ENCODE measurements at regions not wholly inside any gene's neighbourhood (a gene's known extent, or its start where the extent isn't known, plus 50 kb on each side); places are given as distances from the start of the nearest gene placed in this dataset.

DNA sequence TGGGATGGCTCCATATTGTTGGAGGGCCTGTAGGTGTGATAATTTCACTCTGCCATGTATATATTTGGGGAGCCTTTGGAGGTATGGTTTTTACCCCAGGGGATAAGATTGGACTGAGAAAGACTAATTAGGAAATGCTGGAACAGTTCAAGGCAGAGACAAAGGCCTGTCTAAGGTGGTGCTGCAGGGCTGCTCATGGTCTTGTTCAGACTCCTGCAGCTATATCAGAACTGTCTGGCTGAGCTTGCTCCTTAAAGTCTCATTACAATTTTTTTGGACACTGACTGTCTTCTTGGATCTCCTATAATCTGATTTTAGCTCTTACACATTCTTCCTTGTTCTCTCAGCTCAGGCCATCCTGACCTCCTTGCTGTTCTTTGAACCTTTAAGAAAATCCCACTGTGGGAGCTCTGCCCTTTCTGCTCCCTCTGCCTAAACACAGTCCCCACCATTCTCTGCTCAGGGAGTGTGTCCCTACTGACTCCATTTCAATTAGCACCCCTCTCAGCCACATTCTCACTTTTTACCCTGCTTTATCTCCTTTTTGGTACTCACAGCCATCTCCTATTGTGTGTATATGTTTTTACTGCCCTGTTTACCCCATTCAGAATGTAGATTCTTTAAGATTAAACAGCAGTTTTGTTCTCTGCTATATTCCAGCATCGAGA lies 468.7 kb upstream of the FANCL start:
- CTCF ChIA-PET, result no interaction called here
- RAD21 ChIA-PET (ENCODE audit: unreplicated experiment), result no interaction called here
- WGBS (ENCODE audit: insufficient coverage, insufficient replicate concordance, low lambda C conversion rate, missing lambda C conversion rate), result 0% methylated on average over 1 of the region's 1 CpG
- no peaks in the 10 kb centered on the region for H3K27me3 ChIP-seq (replicated peaks in 1 of 2; ENCODE audit: control insufficient read depth in 2 of 2, insufficient read depth in 2 of 2, low read length in 1 of 2)
- in situ Hi-C loops (cut with MboI), result no loop called here
- H3K9ac ChIP-seq (ENCODE audit: control insufficient read depth, insufficient read depth, low read length), result no peak overlapping the region
- no peak overlapping the region for H3K4me3 ChIP-seq
- POLR2A ChIA-PET, result no interaction called here
- SMC1A ChIA-PET (ENCODE audit: uncharacterized antibody, unreplicated experiment), result interaction anchor here (1.5 kb wide), 1 partner anchor 8 kb away, joined by 4 read pairs; no protein-coding TSS in a partner anchor
- no peak overlapping the region for H2AFZ ChIP-seq (ENCODE audit: control insufficient read depth, low read depth, low read length)
- H3K4me2 ChIP-seq (ENCODE audit: control insufficient read depth, insufficient read depth), result no peak overlapping the region
- H3K4me1 ChIP-seq (ENCODE audit: control insufficient read depth, insufficient read depth, low read length), result no peaks in the 10 kb centered on the region
- H4K20me1 ChIP-seq (ENCODE audit: control insufficient read depth, insufficient read depth), result no peaks in the 10 kb centered on the region
- H3K9me3 ChIP-seq (replicated peaks; ENCODE audit: control insufficient read depth, insufficient read depth, low read length), result no peaks in the 10 kb centered on the region
- intact Hi-C loops (cut with micrococcal nuclease; ENCODE audit: unreplicated experiment), result no loop called here
- H3K36me3 ChIP-seq (ENCODE audit: control insufficient read depth in 2 of 2, insufficient read depth in 2 of 2, low read length in 1 of 2), result no peaks in the 10 kb centered on the region
- H3K27ac ChIP-seq (ENCODE audit: control insufficient read depth, insufficient read depth), result no peak overlapping the region
- H3K79me2 ChIP-seq (ENCODE audit: control insufficient read depth, insufficient read depth, low read length), result no peaks in the 10 kb centered on the region
- BruUV-seq (replicated peaks), result no TSS peak
- ATAC-seq (no peak; the same call in 2 of the 3 replicates), DNase-seq (ENCODE audit: low read depth, low spot score) (no peak), FAIRE-seq (no peak)
- TF ChIP-seq NR2F1 (conservative IDR thresholded peaks at IDR 0.05) (no peak), ZNF384 (IDR thresholded peaks at IDR 0.05; ENCODE audit: borderline replicate concordance, low read depth, low read length) (no peak), ZZZ3 (IDR thresholded peaks at IDR 0.05; ENCODE audit: control insufficient read depth, insufficient read length, low read depth) (no peak), ATF7 (IDR thresholded peaks at IDR 0.05; ENCODE audit: low read depth) (no peak), ZNF217 (IDR thresholded peaks at IDR 0.05) (no peak), SIX5 (IDR thresholded peaks at IDR 0.05; ENCODE audit: low read depth, low read length, severe bottlenecking) (no peak), CBFB (IDR thresholded peaks at IDR 0.05; ENCODE audit: low read depth) (no peak), ZNF24 (IDR thresholded peaks at IDR 0.05) (no peak), NFYA (IDR thresholded peaks at IDR 0.05; ENCODE audit: borderline replicate concordance, low read depth, low read length) (no peak), FOXK2 (IDR thresholded peaks at IDR 0.05) (no peak), RFX5 (IDR thresholded peaks at IDR 0.05; ENCODE audit: low read depth, low read length) (no peak), NRF1 (conservative IDR thresholded peaks at IDR 0.05; ENCODE audit: low read depth, low read length) (no peak)
- TF ChIP-seq, protein P1, sequence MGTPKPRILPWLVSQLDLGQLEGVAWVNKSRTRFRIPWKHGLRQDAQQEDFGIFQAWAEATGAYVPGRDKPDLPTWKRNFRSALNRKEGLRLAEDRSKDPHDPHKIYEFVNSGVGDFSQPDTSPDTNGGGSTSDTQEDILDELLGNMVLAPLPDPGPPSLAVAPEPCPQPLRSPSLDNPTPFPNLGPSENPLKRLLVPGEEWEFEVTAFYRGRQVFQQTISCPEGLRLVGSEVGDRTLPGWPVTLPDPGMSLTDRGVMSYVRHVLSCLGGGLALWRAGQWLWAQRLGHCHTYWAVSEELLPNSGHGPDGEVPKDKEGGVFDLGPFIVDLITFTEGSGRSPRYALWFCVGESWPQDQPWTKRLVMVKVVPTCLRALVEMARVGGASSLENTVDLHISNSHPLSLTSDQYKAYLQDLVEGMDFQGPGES (IDR thresholded peaks at IDR 0.05), result no peak
- TF ChIP-seq, protein P2, sequence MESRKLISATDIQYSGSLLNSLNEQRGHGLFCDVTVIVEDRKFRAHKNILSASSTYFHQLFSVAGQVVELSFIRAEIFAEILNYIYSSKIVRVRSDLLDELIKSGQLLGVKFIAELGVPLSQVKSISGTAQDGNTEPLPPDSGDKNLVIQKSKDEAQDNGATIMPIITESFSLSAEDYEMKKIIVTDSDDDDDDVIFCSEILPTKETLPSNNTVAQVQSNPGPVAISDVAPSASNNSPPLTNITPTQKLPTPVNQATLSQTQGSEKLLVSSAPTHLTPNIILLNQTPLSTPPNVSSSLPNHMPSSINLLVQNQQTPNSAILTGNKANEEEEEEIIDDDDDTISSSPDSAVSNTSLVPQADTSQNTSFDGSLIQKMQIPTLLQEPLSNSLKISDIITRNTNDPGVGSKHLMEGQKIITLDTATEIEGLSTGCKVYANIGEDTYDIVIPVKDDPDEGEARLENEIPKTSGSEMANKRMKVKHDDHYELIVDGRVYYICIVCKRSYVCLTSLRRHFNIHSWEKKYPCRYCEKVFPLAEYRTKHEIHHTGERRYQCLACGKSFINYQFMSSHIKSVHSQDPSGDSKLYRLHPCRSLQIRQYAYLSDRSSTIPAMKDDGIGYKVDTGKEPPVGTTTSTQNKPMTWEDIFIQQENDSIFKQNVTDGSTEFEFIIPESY (IDR thresholded peaks at IDR 0.05), result no peak
- TF ChIP-seq, protein P3, sequence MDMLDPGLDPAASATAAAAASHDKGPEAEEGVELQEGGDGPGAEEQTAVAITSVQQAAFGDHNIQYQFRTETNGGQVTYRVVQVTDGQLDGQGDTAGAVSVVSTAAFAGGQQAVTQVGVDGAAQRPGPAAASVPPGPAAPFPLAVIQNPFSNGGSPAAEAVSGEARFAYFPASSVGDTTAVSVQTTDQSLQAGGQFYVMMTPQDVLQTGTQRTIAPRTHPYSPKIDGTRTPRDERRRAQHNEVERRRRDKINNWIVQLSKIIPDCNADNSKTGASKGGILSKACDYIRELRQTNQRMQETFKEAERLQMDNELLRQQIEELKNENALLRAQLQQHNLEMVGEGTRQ (IDR thresholded peaks at IDR 0.05; ENCODE audit: borderline replicate concordance, low read depth, low read length), result no peak
- TF ChIP-seq, protein P4, sequence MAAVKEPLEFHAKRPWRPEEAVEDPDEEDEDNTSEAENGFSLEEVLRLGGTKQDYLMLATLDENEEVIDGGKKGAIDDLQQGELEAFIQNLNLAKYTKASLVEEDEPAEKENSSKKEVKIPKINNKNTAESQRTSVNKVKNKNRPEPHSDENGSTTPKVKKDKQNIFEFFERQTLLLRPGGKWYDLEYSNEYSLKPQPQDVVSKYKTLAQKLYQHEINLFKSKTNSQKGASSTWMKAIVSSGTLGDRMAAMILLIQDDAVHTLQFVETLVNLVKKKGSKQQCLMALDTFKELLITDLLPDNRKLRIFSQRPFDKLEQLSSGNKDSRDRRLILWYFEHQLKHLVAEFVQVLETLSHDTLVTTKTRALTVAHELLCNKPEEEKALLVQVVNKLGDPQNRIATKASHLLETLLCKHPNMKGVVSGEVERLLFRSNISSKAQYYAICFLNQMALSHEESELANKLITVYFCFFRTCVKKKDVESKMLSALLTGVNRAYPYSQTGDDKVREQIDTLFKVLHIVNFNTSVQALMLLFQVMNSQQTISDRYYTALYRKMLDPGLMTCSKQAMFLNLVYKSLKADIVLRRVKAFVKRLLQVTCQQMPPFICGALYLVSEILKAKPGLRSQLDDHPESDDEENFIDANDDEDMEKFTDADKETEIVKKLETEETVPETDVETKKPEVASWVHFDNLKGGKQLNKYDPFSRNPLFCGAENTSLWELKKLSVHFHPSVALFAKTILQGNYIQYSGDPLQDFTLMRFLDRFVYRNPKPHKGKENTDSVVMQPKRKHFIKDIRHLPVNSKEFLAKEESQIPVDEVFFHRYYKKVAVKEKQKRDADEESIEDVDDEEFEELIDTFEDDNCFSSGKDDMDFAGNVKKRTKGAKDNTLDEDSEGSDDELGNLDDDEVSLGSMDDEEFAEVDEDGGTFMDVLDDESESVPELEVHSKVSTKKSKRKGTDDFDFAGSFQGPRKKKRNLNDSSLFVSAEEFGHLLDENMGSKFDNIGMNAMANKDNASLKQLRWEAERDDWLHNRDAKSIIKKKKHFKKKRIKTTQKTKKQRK (IDR thresholded peaks at IDR 0.05; ENCODE audit: low read depth, low read length), result no peak

All from GM12878 (cell line).